Muscle layer of colon (tissue), 2 donors: ENCODE measurements at regions not wholly inside any gene's neighbourhood (a gene's known extent, or its start where the extent isn't known, plus 50 kb on each side); places are given as distances from the start of the nearest gene placed in this dataset.

ENCODE experiments used
- H3K27ac ChIP-seq: one replicate; pipeline ENCODE4 v1.7.0; 2013; ENCODE audit warnings: low read depth, mild to moderate bottlenecking, low read length, moderate library complexity
- H3K27me3 ChIP-seq, 2 donors: one replicate each; pipeline ENCODE4 v1.7.0; 2013; ENCODE audit warnings: low read length in 2 of 2, mild to moderate bottlenecking in 2 of 2; ENCODE audit not compliant: insufficient read depth in 2 of 2, control insufficient read depth in 1 of 2
- H3K36me3 ChIP-seq: one replicate; pipeline ENCODE4 v1.7.0; 2013; ENCODE audit warnings: mild to moderate bottlenecking, low read length; ENCODE audit not compliant: insufficient read depth
- H3K4me1 ChIP-seq: one replicate; pipeline ENCODE4 v1.7.0; 2013; ENCODE audit warnings: mild to moderate bottlenecking, low read length; ENCODE audit not compliant: insufficient read depth
- H3K4me3 ChIP-seq, 2 donors: one replicate each; pipeline ENCODE4 v1.7.0; 2013; ENCODE audit warnings: low read length in 2 of 2, low read depth in 1 of 2, mild to moderate bottlenecking in 1 of 2, moderate library complexity in 1 of 2
- H3K9ac ChIP-seq: one replicate; pipeline ENCODE4 v1.7.0; 2013; ENCODE audit warnings: low read length
- H3K9me3 ChIP-seq: one replicate; pipeline ENCODE4 v1.7.0; 2013; ENCODE audit warnings: mild to moderate bottlenecking, low read length
- donor health status: abdominal sarcoma.
- donor health status: Adenocarcinoma of cecum.

DNA sequence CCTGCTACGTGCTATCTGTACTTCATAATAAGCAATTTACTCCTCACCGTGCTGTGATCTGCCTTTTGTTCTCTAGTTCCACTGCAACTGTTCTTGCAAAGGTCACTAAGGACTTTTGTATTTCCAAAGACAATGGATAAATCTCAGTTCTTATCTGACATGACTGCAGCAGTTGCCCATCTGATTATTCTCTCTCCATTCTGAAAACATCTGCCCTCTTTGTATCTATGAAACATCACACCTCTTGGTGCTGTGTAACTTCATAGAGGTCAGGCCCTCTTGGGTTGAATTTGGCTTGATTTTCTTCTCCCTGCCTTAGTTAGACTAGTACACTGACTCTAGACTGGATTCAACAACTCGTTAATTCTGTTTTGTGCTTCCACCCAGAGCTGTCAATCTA, 319.6 kb downstream of the BTG1 start:
- Histone ChIP-seq H3K36me3 (no peaks in the 10 kb centered on the region), H3K27me3 (no peaks in the 10 kb centered on the region), H3K9me3 (no peaks in the 10 kb centered on the region), H3K27ac (no peak overlapping the region), H3K4me1 (no peaks in the 10 kb centered on the region), H3K9ac (no peak overlapping the region), H3K4me3 (no peak overlapping the region)

DNA sequence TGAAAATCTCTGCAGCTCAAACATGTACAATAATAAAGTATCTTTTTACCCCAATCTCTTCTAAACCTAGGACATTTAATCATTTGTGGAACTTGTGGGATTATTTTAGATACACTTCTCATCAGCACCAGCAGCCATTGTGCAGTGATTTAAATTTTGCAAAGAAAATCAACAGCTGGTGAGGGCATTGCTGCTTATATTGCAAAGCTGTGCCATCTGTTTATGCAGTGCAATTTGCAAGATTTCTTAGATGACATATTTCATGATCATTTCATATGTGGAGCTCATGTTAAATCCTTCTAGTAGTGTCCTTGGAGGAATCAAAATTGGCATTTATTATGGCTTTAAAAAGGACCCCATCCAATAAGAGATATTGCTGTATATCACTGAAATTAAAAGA, 320.7 kb downstream of the BTG1 start:
- no peaks in the 10 kb centered on the region for H3K36me3 ChIP-seq
- no peaks in the 10 kb centered on the region for H3K27me3 ChIP-seq
- no peak overlapping the region for H3K27ac ChIP-seq
- H3K9me3 ChIP-seq = no peaks in the 10 kb centered on the region
- no peak overlapping the region for H3K4me3 ChIP-seq
- H3K4me1 ChIP-seq = no peaks in the 10 kb centered on the region
- no peak overlapping the region for H3K9ac ChIP-seq

GRCh38 chr12:91819132-91819447, 326.6 kb downstream of the BTG1 start:
- H3K9me3 ChIP-seq = no peaks in the 10 kb centered on the region
- H3K27ac ChIP-seq = no peak overlapping the region
- no peaks in the 10 kb centered on the region for H3K36me3 ChIP-seq
- H3K9ac ChIP-seq = no peak overlapping the region
- no peak overlapping the region for H3K4me3 ChIP-seq
- no peaks in the 10 kb centered on the region for H3K27me3 ChIP-seq
- H3K4me1 ChIP-seq = peaks cover 8% of the 10 kb centered on the region

DNA sequence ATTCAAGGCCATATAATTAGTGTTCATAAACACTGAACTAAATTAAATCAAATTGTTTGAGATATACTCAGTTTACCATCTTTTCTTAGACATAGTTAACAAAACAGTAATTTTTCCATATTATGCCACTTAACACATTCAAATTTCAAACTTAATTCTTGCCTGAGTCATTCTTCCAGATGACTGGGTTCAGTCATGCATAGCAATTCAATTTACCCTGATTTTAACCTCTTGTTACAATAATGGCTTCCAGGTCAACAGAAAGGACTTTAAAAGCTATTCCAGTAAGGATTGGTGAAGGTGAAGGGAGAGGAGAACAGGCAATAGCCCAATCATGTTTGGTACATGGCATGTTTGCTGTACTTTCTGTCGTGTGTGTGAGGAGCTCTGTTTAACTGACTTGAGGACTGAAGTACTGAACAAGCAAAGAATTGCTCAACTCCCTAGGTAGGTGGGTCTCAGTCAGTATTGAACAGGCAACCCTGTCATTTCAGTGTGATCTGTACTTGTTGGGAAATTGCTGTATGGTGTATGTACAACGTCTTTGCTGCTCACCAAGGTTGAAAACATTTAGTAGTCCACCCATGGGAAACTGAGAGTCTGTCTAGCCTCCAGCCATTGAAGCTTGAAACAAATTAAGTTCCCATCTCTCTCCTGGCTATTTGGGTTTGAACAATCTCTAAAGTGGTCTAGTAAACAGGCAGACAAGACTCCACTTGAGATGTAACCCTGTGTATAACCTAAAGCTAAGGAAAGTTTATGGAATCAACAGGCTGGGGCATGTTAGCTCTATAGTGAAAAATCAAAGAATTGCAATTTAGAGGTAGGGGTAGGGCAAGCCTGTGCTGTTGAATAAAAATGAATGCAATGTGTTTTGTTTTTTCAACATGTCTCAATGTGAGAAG, 327.2 kb downstream of the BTG1 start:
- Histone ChIP-seq H3K27ac (no peak overlapping the region), H3K27me3 (no peaks in the 10 kb centered on the region), H3K4me3 (no peak overlapping the region), H3K36me3 (no peaks in the 10 kb centered on the region), H3K9ac (no peak overlapping the region), H3K4me1 (peaks cover 8% of the 10 kb centered on the region), H3K9me3 (no peaks in the 10 kb centered on the region)

GRCh38 chr12:91817517-91817916, 328.1 kb downstream of the BTG1 start:
- H3K36me3 ChIP-seq = no peaks in the 10 kb centered on the region
- no peak overlapping the region for H3K4me3 ChIP-seq
- H3K9ac ChIP-seq = no peak overlapping the region
- no peaks in the 10 kb centered on the region for H3K27me3 ChIP-seq
- no peaks in the 10 kb centered on the region for H3K9me3 ChIP-seq
- H3K4me1 ChIP-seq = peaks cover 8% of the 10 kb centered on the region
- no peak overlapping the region for H3K27ac ChIP-seq

GRCh38 chr12:91813701-91814100, 331.9 kb downstream of the BTG1 start:
- no peak overlapping the region for H3K4me3 ChIP-seq
- H3K9me3 ChIP-seq = no peaks in the 10 kb centered on the region
- H3K4me1 ChIP-seq = peaks cover 8% of the 10 kb centered on the region
- H3K36me3 ChIP-seq = no peaks in the 10 kb centered on the region
- no peaks in the 10 kb centered on the region for H3K27me3 ChIP-seq
- no peak overlapping the region for H3K27ac ChIP-seq
- no peak overlapping the region for H3K9ac ChIP-seq

- H3K9ac ChIP-seq = no peak overlapping the region
- H3K27ac ChIP-seq = no peak overlapping the region
- H3K4me3 ChIP-seq = no peak overlapping the region
- no peaks in the 10 kb centered on the region for H3K4me1 ChIP-seq
- H3K27me3 ChIP-seq = no peaks in the 10 kb centered on the region
- no peaks in the 10 kb centered on the region for H3K9me3 ChIP-seq
- H3K36me3 ChIP-seq = no peaks in the 10 kb centered on the region
Observed at GRCh38 chr12:91811481-91812287, 334.0 kb downstream of the BTG1 start.

- Histone ChIP-seq H3K36me3 (no peaks in the 10 kb centered on the region), H3K27ac (no peak overlapping the region), H3K9ac (no peak overlapping the region), H3K4me3 (no peak overlapping the region), H3K4me1 (no peaks in the 10 kb centered on the region), H3K9me3 (no peaks in the 10 kb centered on the region), H3K27me3 (no peaks in the 10 kb centered on the region)
Observed at GRCh38 chr12:91810531-91811451, 334.9 kb downstream of the BTG1 start.

- H3K36me3 ChIP-seq = no peaks in the 10 kb centered on the region
- H3K4me1 ChIP-seq = no peaks in the 10 kb centered on the region
- no peak overlapping the region for H3K9ac ChIP-seq
- H3K4me3 ChIP-seq = no peak overlapping the region
- H3K9me3 ChIP-seq = no peaks in the 10 kb centered on the region
- no peak overlapping the region for H3K27ac ChIP-seq
- no peaks in the 10 kb centered on the region for H3K27me3 ChIP-seq
Observed at GRCh38 chr12:91810077-91810476, 335.6 kb downstream of the BTG1 start.

DNA sequence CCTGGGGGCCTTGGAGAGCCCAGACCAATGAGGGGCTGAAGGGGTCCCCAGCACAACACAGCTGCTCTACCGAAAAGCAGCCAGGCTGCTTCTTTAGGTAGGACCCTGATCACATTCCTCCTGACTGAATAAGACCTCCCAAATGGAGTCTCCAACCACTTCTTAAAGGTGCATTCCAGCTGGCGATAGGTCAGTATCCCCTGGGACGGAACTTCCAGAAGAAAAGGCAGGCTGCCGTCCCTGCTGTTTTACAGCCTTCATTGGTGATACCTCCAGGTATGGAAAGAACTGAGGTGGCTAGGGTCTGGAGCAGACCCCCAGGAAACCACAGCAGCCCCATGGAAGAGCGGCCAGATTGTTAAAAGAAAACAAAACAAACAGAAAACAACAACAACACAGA, 340.6 kb downstream of the BTG1 start:
- no peak overlapping the region for H3K27ac ChIP-seq
- no peaks in the 10 kb centered on the region for H3K36me3 ChIP-seq
- no peak overlapping the region for H3K4me3 ChIP-seq
- no peaks in the 10 kb centered on the region for H3K9me3 ChIP-seq
- H3K4me1 ChIP-seq = no peaks in the 10 kb centered on the region
- no peaks in the 10 kb centered on the region for H3K27me3 ChIP-seq
- no peak overlapping the region for H3K9ac ChIP-seq

DNA sequence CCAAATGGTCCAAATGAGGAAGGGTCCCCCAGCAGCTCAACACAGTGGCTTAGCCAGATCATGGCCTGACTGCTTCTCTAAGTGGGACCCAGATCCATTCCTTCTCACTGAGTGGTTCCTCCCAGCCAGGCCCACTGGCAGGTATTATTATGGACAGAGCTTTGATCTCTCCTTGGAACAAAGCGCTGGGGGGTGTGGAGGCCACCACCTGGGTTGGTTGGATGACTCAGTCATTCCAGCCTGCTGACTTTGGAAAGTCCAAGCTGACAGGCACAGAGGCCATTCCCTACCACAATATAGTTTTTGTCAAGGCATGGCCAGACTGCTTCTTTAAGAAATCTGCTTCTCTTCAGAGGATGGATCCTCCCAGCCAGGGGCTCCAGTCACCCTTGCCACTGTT, 341.1 kb downstream of the BTG1 start:
- H3K4me1 ChIP-seq = no peaks in the 10 kb centered on the region
- no peaks in the 10 kb centered on the region for H3K27me3 ChIP-seq
- H3K9ac ChIP-seq = no peak overlapping the region
- H3K9me3 ChIP-seq = no peaks in the 10 kb centered on the region
- no peak overlapping the region for H3K4me3 ChIP-seq
- H3K27ac ChIP-seq = no peak overlapping the region
- no peaks in the 10 kb centered on the region for H3K36me3 ChIP-seq
